Activated T-helper 2 cell treated with anti-CD3 and anti-CD28 coated beads, Interferon-gamma antibody, Interleukin-2, Interleukin-4, amounts not matched to agents 10 μg/mL and 5 μg/mL and 100 μg/mL, durations not matched to agents 14 hours and 24 hours and 36 hours (primary cell): ENCODE measurements at regions not wholly inside any gene's neighbourhood (a gene's known extent, or its start where the extent isn't known, plus 50 kb on each side); places are given as distances from the start of the nearest gene placed in this dataset.

Source experiments
- DNase-seq: peaks from one replicate; pipeline ENCODE4 v3.0.0; 2021; ENCODE audit warnings: low spot score
- H3K27ac Mint-ChIP-seq: one replicate; pipeline ENCODE4 v1.8.0; 2021; ENCODE audit warnings: mixed read lengths
- H3K27me3 Mint-ChIP-seq: one replicate; pipeline ENCODE4 v1.8.0; 2021; ENCODE audit warnings: low read depth, mixed read lengths
- H3K36me3 Mint-ChIP-seq: one replicate; pipeline ENCODE4 v1.8.0; 2021; ENCODE audit warnings: low read depth, mixed read lengths
- H3K4me1 Mint-ChIP-seq: one replicate; pipeline ENCODE4 v1.8.0; 2021; ENCODE audit warnings: low read depth, mixed read lengths
- H3K4me3 Mint-ChIP-seq: one replicate; pipeline ENCODE4 v1.8.0; 2021; ENCODE audit warnings: low read depth, mild to moderate bottlenecking, moderate library complexity, mixed read lengths
- H3K9me3 Mint-ChIP-seq: one replicate; pipeline ENCODE4 v1.8.0; 2021; ENCODE audit warnings: mixed read lengths
- intact Hi-C: fragments of 100-400 bp; cut with micrococcal nuclease; formaldehyde crosslinking; loops from one replicate; pipeline ENCODE4 v1.15.1; 2023

- no peaks in the 10 kb centered on the region for H3K4me1 Mint-ChIP-seq
- H3K27me3 Mint-ChIP-seq = peaks cover 4% of the 10 kb centered on the region
- intact Hi-C loops = no loop called here
- H3K4me3 Mint-ChIP-seq = no peak overlapping the region
- H3K36me3 Mint-ChIP-seq = no peaks in the 10 kb centered on the region
- H3K27ac Mint-ChIP-seq = no peak overlapping the region
- no peak for DNase-seq
- no peaks in the 10 kb centered on the region for H3K9me3 Mint-ChIP-seq
Observed at GRCh38 chr12:105977652-105978051, 161.1 kb downstream of the NUAK1 start.

GRCh38 chr12:105978276-105978675 is 160.5 kb downstream of the NUAK1 start:
- Mint-ChIP-seq H3K9me3 (no peaks in the 10 kb centered on the region), H3K27ac (no peak overlapping the region), H3K36me3 (no peaks in the 10 kb centered on the region), H3K4me1 (no peaks in the 10 kb centered on the region), H3K27me3 (peaks cover 4% of the 10 kb centered on the region), H3K4me3 (no peak overlapping the region)
- intact Hi-C loops = no loop called here
- DNase-seq = no peak

- Mint-ChIP-seq H3K27ac (no peak overlapping the region), H3K4me1 (no peaks in the 10 kb centered on the region), H3K4me3 (no peak overlapping the region), H3K27me3 (peaks cover 4% of the 10 kb centered on the region), H3K9me3 (no peaks in the 10 kb centered on the region), H3K36me3 (no peaks in the 10 kb centered on the region)
- intact Hi-C loops = no loop called here
- no peak for DNase-seq
Observed at GRCh38 chr12:105978686-105979085, 160.1 kb downstream of the NUAK1 start.

GRCh38 chr12:105980085-105980484 is 158.7 kb downstream of the NUAK1 start:
- no peak overlapping the region for H3K27ac Mint-ChIP-seq
- H3K27me3 Mint-ChIP-seq = peaks cover 6% of the 10 kb centered on the region
- no peak for DNase-seq
- H3K9me3 Mint-ChIP-seq = no peaks in the 10 kb centered on the region
- no peak overlapping the region for H3K4me3 Mint-ChIP-seq
- intact Hi-C loops = no loop called here
- no peaks in the 10 kb centered on the region for H3K4me1 Mint-ChIP-seq
- no peaks in the 10 kb centered on the region for H3K36me3 Mint-ChIP-seq

- H3K4me1 Mint-ChIP-seq = no peaks in the 10 kb centered on the region
- no peaks in the 10 kb centered on the region for H3K9me3 Mint-ChIP-seq
- intact Hi-C loops = no loop called here
- no peak overlapping the region for H3K27ac Mint-ChIP-seq
- H3K36me3 Mint-ChIP-seq = no peaks in the 10 kb centered on the region
- H3K27me3 Mint-ChIP-seq = peaks cover 6% of the 10 kb centered on the region
- H3K4me3 Mint-ChIP-seq = no peak overlapping the region
- DNase-seq = no peak
Observed at GRCh38 chr12:105980533-105980932, 158.2 kb downstream of the NUAK1 start.

- Mint-ChIP-seq H3K36me3 (no peaks in the 10 kb centered on the region), H3K27ac (no peak overlapping the region), H3K9me3 (no peaks in the 10 kb centered on the region), H3K27me3 (peaks cover 2% of the 10 kb centered on the region), H3K4me3 (no peak overlapping the region), H3K4me1 (no peaks in the 10 kb centered on the region)
- no peak for DNase-seq
- intact Hi-C loops = no loop called here
Observed at GRCh38 chr12:105982022-105982421, 156.7 kb downstream of the NUAK1 start.

- no peaks in the 10 kb centered on the region for H3K4me1 Mint-ChIP-seq
- intact Hi-C loops = no loop called here
- H3K27ac Mint-ChIP-seq = no peak overlapping the region
- H3K36me3 Mint-ChIP-seq = no peaks in the 10 kb centered on the region
- no peak for DNase-seq
- H3K4me3 Mint-ChIP-seq = no peak overlapping the region
- no peaks in the 10 kb centered on the region for H3K9me3 Mint-ChIP-seq
- peaks cover 8% of the 10 kb centered on the region for H3K27me3 Mint-ChIP-seq
Observed at GRCh38 chr12:105983622-105984320, 155.0 kb downstream of the NUAK1 start.

GRCh38 chr12:105985383-105985782 is 153.4 kb downstream of the NUAK1 start:
- H3K9me3 Mint-ChIP-seq = no peaks in the 10 kb centered on the region
- H3K36me3 Mint-ChIP-seq = no peaks in the 10 kb centered on the region
- no peak for DNase-seq
- no peak overlapping the region for H3K27ac Mint-ChIP-seq
- no peaks in the 10 kb centered on the region for H3K4me1 Mint-ChIP-seq
- no peak overlapping the region for H3K4me3 Mint-ChIP-seq
- intact Hi-C loops = no loop called here
- H3K27me3 Mint-ChIP-seq = peaks cover 12% of the 10 kb centered on the region

- no peaks in the 10 kb centered on the region for H3K4me1 Mint-ChIP-seq
Observed at GRCh38 chr12:105986779-105987684, 151.7 kb downstream of the NUAK1 start.

GRCh38 chr12:105987685-105988035 is 151.1 kb downstream of the NUAK1 start:
- intact Hi-C loops = no loop called here
- no peaks in the 10 kb centered on the region for H3K4me1 Mint-ChIP-seq
- no peak overlapping the region for H3K4me3 Mint-ChIP-seq
- no peaks in the 10 kb centered on the region for H3K9me3 Mint-ChIP-seq
- H3K27ac Mint-ChIP-seq = no peak overlapping the region
- H3K27me3 Mint-ChIP-seq = peaks cover 16% of the 10 kb centered on the region
- no peaks in the 10 kb centered on the region for H3K36me3 Mint-ChIP-seq
- no peak for DNase-seq

More at GRCh38 chr12:105986779-105987684, 151.7 kb downstream of the NUAK1 start:
- intact Hi-C loops = no loop called here
- H3K4me3 Mint-ChIP-seq = no peak overlapping the region
- no peaks in the 10 kb centered on the region for H3K9me3 Mint-ChIP-seq
- peaks cover 14% of the 10 kb centered on the region for H3K27me3 Mint-ChIP-seq
- H3K36me3 Mint-ChIP-seq = no peaks in the 10 kb centered on the region
- DNase-seq = no peak
- no peak overlapping the region for H3K27ac Mint-ChIP-seq

- H3K9me3 Mint-ChIP-seq = no peaks in the 10 kb centered on the region
- H3K36me3 Mint-ChIP-seq = no peaks in the 10 kb centered on the region
- H3K4me1 Mint-ChIP-seq = no peaks in the 10 kb centered on the region
- peaks cover 14% of the 10 kb centered on the region for H3K27me3 Mint-ChIP-seq
- DNase-seq = no peak
- intact Hi-C loops = no loop called here
- H3K27ac Mint-ChIP-seq = no peak overlapping the region
- no peak overlapping the region for H3K4me3 Mint-ChIP-seq
Observed at GRCh38 chr12:105992849-105993740, 145.7 kb downstream of the NUAK1 start.

- H3K9me3 Mint-ChIP-seq = no peaks in the 10 kb centered on the region
- no peak overlapping the region for H3K4me3 Mint-ChIP-seq
- H3K4me1 Mint-ChIP-seq = no peaks in the 10 kb centered on the region
- peaks cover 16% of the 10 kb centered on the region for H3K27me3 Mint-ChIP-seq
- DNase-seq = no peak
- H3K36me3 Mint-ChIP-seq = no peaks in the 10 kb centered on the region
- intact Hi-C loops = no loop called here
- H3K27ac Mint-ChIP-seq = no peak overlapping the region
Observed at GRCh38 chr12:105993766-105994555, 144.8 kb downstream of the NUAK1 start.
